GM12892 (cell line): ENCODE measurements at regions not wholly inside any gene's neighbourhood (a gene's known extent, or its start where the extent isn't known, plus 50 kb on each side); places are given as distances from the start of the nearest gene placed in this dataset.

Experiments
- DNase-seq: peaks from one replicate; pipeline ENCODE4 v3.0.0; 2011; ENCODE audit not compliant: insufficient read length
- FAIRE-seq: peaks from 2 replicates; lab custom pipeline; 2011; peaks lifted over from hg19 to GRCh38; lab: Jason Lieb, UNC
- POLR2A ChIP-seq: IDR thresholded peaks from 2 replicates; pipeline ENCODE4 v1.6.1; 2011; ENCODE audit warnings: low read depth, low read length, control low read depth
- POLR2AphosphoS5 ChIP-seq: IDR thresholded peaks from 2 replicates; pipeline ENCODE4 v1.6.1; 2011; ENCODE audit warnings: low read depth, low read length, control low read depth
- TAF1 ChIP-seq: IDR thresholded peaks from 2 replicates; pipeline ENCODE4 v1.6.1; 2011; ENCODE audit warnings: low read depth, mild to moderate bottlenecking, control low read depth, low read length, borderline replicate concordance

DNA sequence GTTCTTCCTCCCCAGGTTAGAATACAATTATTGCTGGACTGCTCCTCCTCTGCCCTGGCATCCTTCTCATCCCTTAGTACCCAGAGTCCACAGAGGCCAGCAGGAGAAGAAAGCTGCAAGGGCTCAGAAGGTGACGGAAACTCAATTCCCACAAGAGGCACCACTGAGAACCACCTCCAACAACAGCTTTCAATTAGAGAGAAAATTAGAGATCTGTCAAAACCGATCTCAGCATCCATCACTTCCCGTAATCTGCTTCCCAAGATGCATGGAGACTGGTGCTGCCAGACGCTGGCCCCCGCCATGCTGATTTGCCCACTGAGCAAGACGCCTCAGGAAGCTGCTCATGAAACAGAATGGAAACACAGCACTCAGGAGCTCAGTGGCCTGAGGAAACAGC, 135.0 kb upstream of the PRICKLE2 start:
- FAIRE-seq = no peak
- TF ChIP-seq POLR2A (no peak), TAF1 (no peak), POLR2AphosphoS5 (no peak)
- no peak for DNase-seq

GRCh38 chr3:64359735-64360134, 134.5 kb upstream of the PRICKLE2 start:
- no peak for FAIRE-seq
- no peak for DNase-seq
- TF ChIP-seq POLR2AphosphoS5 = no peak
- no peak for TF ChIP-seq POLR2A
- TF ChIP-seq TAF1 = no peak

DNA sequence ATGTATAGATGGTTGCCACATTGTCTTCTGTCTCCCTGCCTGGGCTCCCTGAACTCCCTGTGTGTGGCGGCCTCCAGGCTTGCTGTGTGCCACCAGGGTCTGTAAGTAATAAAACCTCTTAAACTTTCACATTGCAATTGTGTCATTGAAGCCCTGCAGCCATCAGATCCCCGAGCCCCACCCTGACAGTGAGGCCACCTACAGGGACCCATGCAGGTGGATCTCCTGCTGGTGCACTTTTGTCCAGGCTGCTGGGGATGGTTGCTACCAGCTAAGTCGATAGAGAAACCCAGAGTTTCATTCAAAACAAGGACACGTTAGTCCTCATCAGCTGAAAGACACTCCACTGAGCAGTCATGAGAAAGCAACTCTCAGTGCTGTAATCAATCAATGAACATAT, 133.6 kb upstream of the PRICKLE2 start:
- FAIRE-seq (no peak), DNase-seq (no peak)
- TF ChIP-seq POLR2A (no peak), POLR2AphosphoS5 (no peak), TAF1 (no peak)

DNA sequence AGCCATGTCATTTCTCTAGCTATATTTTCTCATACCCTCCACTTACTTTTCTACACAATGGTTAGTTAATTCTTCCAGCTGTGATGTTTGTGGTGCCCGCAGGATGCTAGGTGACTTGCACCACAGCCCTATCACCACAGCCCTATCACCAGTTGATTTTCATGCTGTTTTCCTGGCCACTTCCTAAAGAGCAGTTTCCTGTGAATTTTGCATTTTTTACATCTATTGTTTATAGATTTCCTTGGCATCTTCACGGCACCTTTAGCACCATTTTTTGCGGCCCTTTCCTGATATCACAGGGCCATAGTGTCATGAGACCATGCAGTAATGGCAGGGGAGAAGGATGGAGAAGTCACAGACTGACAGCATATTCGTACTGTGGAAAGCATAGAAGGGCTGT, 132.9 kb upstream of the PRICKLE2 start:
- TF ChIP-seq TAF1 (no peak), POLR2A (no peak), POLR2AphosphoS5 (no peak)
- FAIRE-seq (no peak), DNase-seq (no peak)

- no peak for FAIRE-seq
- no peak for TF ChIP-seq POLR2AphosphoS5
- TF ChIP-seq POLR2A = no peak
- TF ChIP-seq TAF1 = no peak
- DNase-seq = no peak
These were observed 132.2 kb upstream of the PRICKLE2 start for GRCh38 chr3:64357481-64357880.

- TF ChIP-seq POLR2A (no peak), POLR2AphosphoS5 (no peak), TAF1 (no peak)
- FAIRE-seq (no peak), DNase-seq (no peak)
These were observed 130.1 kb upstream of the PRICKLE2 start for GRCh38 chr3:64355401-64355807.

- no peak for TF ChIP-seq POLR2AphosphoS5
- no peak for TF ChIP-seq POLR2A
- no peak for TF ChIP-seq TAF1
- no peak for DNase-seq
- peak; percentile 5 for FAIRE-seq
These were observed 129.7 kb upstream of the PRICKLE2 start for GRCh38 chr3:64354956-64355355.

DNA sequence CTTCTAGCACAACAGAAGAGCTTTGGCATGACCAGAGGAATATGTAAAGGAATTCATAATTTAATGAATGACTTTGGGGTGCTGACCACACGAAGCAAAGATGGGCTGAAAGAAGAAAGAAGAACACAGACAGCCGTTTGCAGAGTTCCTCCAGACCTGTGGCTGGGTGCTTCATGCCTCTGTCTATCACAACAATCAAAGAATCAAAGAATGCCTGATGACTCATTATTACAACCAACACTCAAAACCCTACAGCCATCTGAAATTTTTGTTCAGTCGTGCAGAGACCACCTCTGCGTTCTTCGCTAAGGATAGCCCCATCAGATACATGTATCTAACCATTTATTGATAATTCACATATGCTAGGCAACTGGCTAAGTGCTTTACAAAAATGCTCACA, 129.0 kb upstream of the PRICKLE2 start:
- TF ChIP-seq TAF1 (no peak), POLR2AphosphoS5 (no peak), POLR2A (no peak)
- DNase-seq (no peak), FAIRE-seq (no peak)

DNA sequence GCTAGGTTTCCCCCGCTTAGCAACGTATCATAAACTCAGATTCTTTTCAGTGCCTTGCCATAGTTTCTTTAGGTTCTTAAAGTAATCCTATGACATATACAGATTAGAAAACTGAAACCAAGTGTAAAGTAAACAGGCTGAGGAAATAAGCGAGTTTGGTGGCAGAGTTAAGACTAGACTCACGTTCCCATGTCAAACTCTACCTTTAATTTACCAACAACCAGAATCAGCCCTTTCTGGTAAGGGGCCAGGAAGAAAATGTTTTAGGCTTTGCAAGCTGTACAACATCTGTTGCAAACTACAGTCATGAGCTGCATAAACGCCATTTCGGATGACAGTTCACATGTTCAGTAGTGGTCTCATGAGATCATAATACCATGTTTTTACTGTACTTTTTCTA, 128.0 kb upstream of the PRICKLE2 start:
- TF ChIP-seq POLR2A (no peak), TAF1 (no peak), POLR2AphosphoS5 (no peak)
- no peak for DNase-seq
- FAIRE-seq = no peak

- TF ChIP-seq POLR2AphosphoS5 = no peak
- no peak for TF ChIP-seq POLR2A
- no peak for TF ChIP-seq TAF1
- no peak for DNase-seq
- no peak for FAIRE-seq
These were observed 127.3 kb upstream of the PRICKLE2 start for GRCh38 chr3:64352639-64352992.

DNA sequence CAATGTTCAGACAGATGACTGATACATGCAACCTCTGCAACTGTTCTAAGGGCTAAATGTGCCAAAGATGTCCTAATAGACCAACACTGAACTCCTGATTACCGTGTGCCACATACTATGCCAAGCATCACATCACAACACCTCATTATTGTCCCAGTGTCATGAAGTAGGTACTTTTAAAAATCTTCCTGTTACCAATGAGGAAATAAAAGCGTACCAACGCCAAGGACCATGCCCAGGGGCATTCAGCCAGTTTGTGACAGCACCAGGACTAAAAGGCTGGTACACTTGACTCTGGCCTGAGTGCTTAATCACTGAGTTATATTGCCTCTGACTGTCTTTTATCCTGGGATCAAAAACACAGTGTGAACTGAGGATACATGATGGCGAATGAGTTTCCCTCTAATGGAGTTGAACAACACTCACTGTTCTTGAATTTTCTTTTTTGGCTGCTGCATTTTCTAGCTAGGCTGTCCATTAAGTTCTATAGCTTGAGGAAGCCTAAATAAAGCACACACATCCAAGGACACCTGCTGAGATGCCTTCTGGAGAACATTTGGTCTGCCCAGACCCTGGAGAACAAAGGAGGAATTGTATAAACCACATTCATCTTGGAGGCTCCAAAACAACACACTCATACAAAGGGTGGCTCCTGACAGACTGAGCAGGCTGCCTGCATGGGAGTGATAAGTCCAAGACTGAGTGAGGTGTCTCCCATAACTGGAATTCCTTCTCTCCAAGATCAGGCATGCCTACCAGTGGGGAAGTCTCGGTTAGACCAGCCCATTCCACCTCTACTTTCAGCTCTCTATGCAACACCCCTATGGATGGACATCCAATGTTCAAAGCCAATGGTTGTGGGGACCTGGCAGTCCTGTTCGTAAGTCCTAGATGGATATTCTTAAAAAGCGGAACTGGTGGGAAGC, 126.7 kb upstream of the PRICKLE2 start:
- FAIRE-seq (no peak), DNase-seq (no peak)
- TF ChIP-seq POLR2A (no peak), TAF1 (no peak), POLR2AphosphoS5 (no peak)

- DNase-seq (no peak), FAIRE-seq (no peak)
- TF ChIP-seq POLR2A = no peak
- TF ChIP-seq TAF1 = no peak
- TF ChIP-seq POLR2AphosphoS5 = no peak
These were observed 124.3 kb upstream of the PRICKLE2 start for GRCh38 chr3:64349551-64349950.

DNA sequence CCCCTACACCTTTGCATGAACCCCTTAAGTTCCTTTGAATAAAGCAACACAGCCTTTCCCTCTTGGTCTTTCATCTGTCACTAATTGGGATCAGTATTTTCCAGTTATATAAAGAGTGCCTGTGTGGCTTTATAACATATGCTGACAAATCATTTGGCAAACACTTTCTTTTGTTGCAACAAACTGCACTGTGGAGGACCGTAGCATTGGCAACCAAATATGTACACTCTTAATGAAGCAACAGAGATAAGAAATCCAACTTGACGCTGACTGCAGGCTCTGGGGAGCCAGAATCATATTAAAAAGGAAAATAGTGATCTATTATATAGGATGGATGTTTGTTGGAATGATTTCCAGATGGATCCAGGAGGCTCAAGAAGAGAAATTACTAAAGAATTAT, 120.1 kb upstream of the PRICKLE2 start:
- FAIRE-seq = no peak
- no peak for DNase-seq

More for the DNA sequence above, 120.1 kb upstream of the PRICKLE2 start:
- TF ChIP-seq POLR2A (no peak), POLR2AphosphoS5 (no peak), TAF1 (no peak)
